KMS-11 (cell line): ENCODE measurements at regions not wholly inside any gene's neighbourhood (a gene's known extent, or its start where the extent isn't known, plus 50 kb on each side); places are given as distances from the start of the nearest gene placed in this dataset.

Experiments used
- H2AFZ ChIP-seq: fragments of 200-600 bp; sonication (generic); 2 replicates; pipeline ENCODE4 v1.6.1; 2016; ENCODE audit warnings: antibody characterized with exemption, mixed run types, low read depth
- H3K27ac ChIP-seq: fragments of 200-600 bp; sonication (generic); 2 replicates; pipeline ENCODE4 v1.6.1; 2016; ENCODE audit warnings: mild to moderate bottlenecking, mixed run types
- H3K27me3 ChIP-seq: fragments of 200-600 bp; sonication (generic); 2 replicates; pipeline ENCODE4 v1.6.1; 2017; ENCODE audit warnings: mild to moderate bottlenecking, low read depth, mixed run types, moderate library complexity; ENCODE audit not compliant: insufficient read depth
- H3K36me3 ChIP-seq: fragments of 200-600 bp; sonication (generic); 2 replicates; pipeline ENCODE4 v1.6.1; 2017; ENCODE audit warnings: mild to moderate bottlenecking, mixed run types; ENCODE audit not compliant: insufficient read depth
- H3K4me1 ChIP-seq: fragments of 200-600 bp; sonication (generic); 2 replicates; pipeline ENCODE4 v1.6.1; 2016; ENCODE audit warnings: mild to moderate bottlenecking, low read depth, mixed run types; ENCODE audit not compliant: poor library complexity, severe bottlenecking
- H3K4me2 ChIP-seq: fragments of 200-600 bp; sonication (generic); 2 replicates; pipeline ENCODE4 v1.7.0; 2016; ENCODE audit warnings: mild to moderate bottlenecking, mixed run types
- H3K4me3 ChIP-seq: fragments of 200-600 bp; sonication (generic); IDR thresholded peaks from 2 replicates; pipeline ENCODE4 v1.6.1; 2017; ENCODE audit warnings: low read depth, low read length, mixed read lengths; ENCODE audit not compliant: insufficient read depth
- H3K79me2 ChIP-seq: fragments of 200-600 bp; sonication (generic); 2 replicates; pipeline ENCODE4 v1.6.1; 2016; ENCODE audit warnings: low read depth, mixed run types; ENCODE audit not compliant: insufficient read depth
- H3K9ac ChIP-seq: fragments of 200-600 bp; sonication (generic); 2 replicates; pipeline ENCODE4 v1.6.1; 2016; ENCODE audit warnings: mild to moderate bottlenecking, mixed run types
- H4K20me1 ChIP-seq: fragments of 200-600 bp; sonication (generic); 2 replicates; pipeline ENCODE4 v1.6.1; 2016; ENCODE audit warnings: mild to moderate bottlenecking, mixed run types; ENCODE audit not compliant: insufficient read depth
- TF ChIP-seq, protein P1 (sequence below): fragments of 200-600 bp; sonication (generic); conservative IDR thresholded peaks from 2 replicates; pipeline ENCODE4 v1.6.1; 2017; ENCODE audit warnings: low read depth, mild to moderate bottlenecking, antibody characterized with exemption, low read length, moderate library complexity, mixed read lengths

GRCh38 chr1:243964915-243965314, 86.2 kb upstream of the ZBTB18 start:
- no peaks in the 10 kb centered on the region for H4K20me1 ChIP-seq
- H3K79me2 ChIP-seq, result no peaks in the 10 kb centered on the region
- H3K9ac ChIP-seq, result no peak overlapping the region
- no peak overlapping the region for H3K4me3 ChIP-seq
- no peaks in the 10 kb centered on the region for H3K36me3 ChIP-seq
- no peak overlapping the region for H3K4me2 ChIP-seq
- no peak overlapping the region for H2AFZ ChIP-seq
- TF ChIP-seq, protein P1, sequence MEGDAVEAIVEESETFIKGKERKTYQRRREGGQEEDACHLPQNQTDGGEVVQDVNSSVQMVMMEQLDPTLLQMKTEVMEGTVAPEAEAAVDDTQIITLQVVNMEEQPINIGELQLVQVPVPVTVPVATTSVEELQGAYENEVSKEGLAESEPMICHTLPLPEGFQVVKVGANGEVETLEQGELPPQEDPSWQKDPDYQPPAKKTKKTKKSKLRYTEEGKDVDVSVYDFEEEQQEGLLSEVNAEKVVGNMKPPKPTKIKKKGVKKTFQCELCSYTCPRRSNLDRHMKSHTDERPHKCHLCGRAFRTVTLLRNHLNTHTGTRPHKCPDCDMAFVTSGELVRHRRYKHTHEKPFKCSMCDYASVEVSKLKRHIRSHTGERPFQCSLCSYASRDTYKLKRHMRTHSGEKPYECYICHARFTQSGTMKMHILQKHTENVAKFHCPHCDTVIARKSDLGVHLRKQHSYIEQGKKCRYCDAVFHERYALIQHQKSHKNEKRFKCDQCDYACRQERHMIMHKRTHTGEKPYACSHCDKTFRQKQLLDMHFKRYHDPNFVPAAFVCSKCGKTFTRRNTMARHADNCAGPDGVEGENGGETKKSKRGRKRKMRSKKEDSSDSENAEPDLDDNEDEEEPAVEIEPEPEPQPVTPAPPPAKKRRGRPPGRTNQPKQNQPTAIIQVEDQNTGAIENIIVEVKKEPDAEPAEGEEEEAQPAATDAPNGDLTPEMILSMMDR, result no peak
- no peaks in the 10 kb centered on the region for H3K27me3 ChIP-seq
- H3K27ac ChIP-seq, result no peak overlapping the region
- H3K4me1 ChIP-seq, result no peaks in the 10 kb centered on the region

- no peak overlapping the region for H3K9ac ChIP-seq
- TF ChIP-seq, protein P1, result no peak
- no peaks in the 10 kb centered on the region for H3K27me3 ChIP-seq
- no peak overlapping the region for H3K4me2 ChIP-seq
- H3K79me2 ChIP-seq, result no peaks in the 10 kb centered on the region
- H3K4me1 ChIP-seq, result no peaks in the 10 kb centered on the region
- no peak overlapping the region for H3K4me3 ChIP-seq
- H3K27ac ChIP-seq, result no peak overlapping the region
- H4K20me1 ChIP-seq, result no peaks in the 10 kb centered on the region
- no peaks in the 10 kb centered on the region for H3K36me3 ChIP-seq
- H2AFZ ChIP-seq, result no peak overlapping the region
These were observed 87.5 kb upstream of the ZBTB18 start for GRCh38 chr1:243963571-243963970.

GRCh38 chr1:243962541-243962940, 88.5 kb upstream of the ZBTB18 start:
- H4K20me1 ChIP-seq, result no peaks in the 10 kb centered on the region
- H3K4me1 ChIP-seq, result no peaks in the 10 kb centered on the region
- H3K27me3 ChIP-seq, result no peaks in the 10 kb centered on the region
- no peak overlapping the region for H3K4me3 ChIP-seq
- TF ChIP-seq, protein P1, result no peak
- no peaks in the 10 kb centered on the region for H3K36me3 ChIP-seq
- no peak overlapping the region for H3K9ac ChIP-seq
- no peak overlapping the region for H3K4me2 ChIP-seq
- H2AFZ ChIP-seq, result no peak overlapping the region
- H3K27ac ChIP-seq, result no peak overlapping the region
- no peaks in the 10 kb centered on the region for H3K79me2 ChIP-seq

GRCh38 chr1:243959998-243960397, 91.1 kb upstream of the ZBTB18 start:
- Histone ChIP-seq H2AFZ (no peak overlapping the region), H3K4me1 (no peaks in the 10 kb centered on the region), H3K9ac (no peak overlapping the region), H3K4me2 (no peak overlapping the region), H3K4me3 (no peak overlapping the region), H3K79me2 (no peaks in the 10 kb centered on the region), H4K20me1 (no peaks in the 10 kb centered on the region), H3K27me3 (no peaks in the 10 kb centered on the region), H3K27ac (no peak overlapping the region), H3K36me3 (no peaks in the 10 kb centered on the region)
- TF ChIP-seq, protein P1, result no peak
